AG20443 (cell line): ENCODE measurements at regions not wholly inside any gene's neighbourhood (a gene's known extent, or its start where the extent isn't known, plus 50 kb on each side); places are given as distances from the start of the nearest gene placed in this dataset.

ENCODE experiments used
- DNase-seq: peaks from one replicate; pipeline ENCODE4 v3.0.0; 2012; ENCODE audit warnings: low spot score, mixed read lengths

- no peak for DNase-seq
Measured at GRCh38 chr10:24120646-24121045, 88.3 kb upstream of the KIAA1217 start.

- no peak for DNase-seq
Measured at GRCh38 chr10:24127516-24127915, 81.4 kb upstream of the KIAA1217 start.

- no peak for DNase-seq
Measured at GRCh38 chr10:24128066-24128730, 80.7 kb upstream of the KIAA1217 start.

GRCh38 chr10:24132741-24133140 lies 76.2 kb upstream of the KIAA1217 start:
- peak; percentile 20 for DNase-seq

- DNase-seq: no peak
Measured at GRCh38 chr10:24133835-24134234, 75.1 kb upstream of the KIAA1217 start.

- DNase-seq: no peak
Measured at GRCh38 chr10:24136070-24136469, 72.9 kb upstream of the KIAA1217 start.

GRCh38 chr10:24147321-24147720 lies 61.6 kb upstream of the KIAA1217 start:
- DNase-seq: no peak

GRCh38 chr10:24149640-24150039 lies 59.3 kb upstream of the KIAA1217 start:
- no peak for DNase-seq

- DNase-seq: no peak
Measured at GRCh38 chr10:24150853-24151252, 58.1 kb upstream of the KIAA1217 start.

GRCh38 chr10:24152270-24152669 lies 56.7 kb upstream of the KIAA1217 start:
- no peak for DNase-seq

- DNase-seq: no peak
Measured at GRCh38 chr10:24153031-24153430, 55.9 kb upstream of the KIAA1217 start.

GRCh38 chr10:24153537-24153936 lies 55.4 kb upstream of the KIAA1217 start:
- no peak for DNase-seq

GRCh38 chr10:24156686-24157085 lies 52.3 kb upstream of the KIAA1217 start:
- no peak for DNase-seq

- DNase-seq: no peak
Measured at GRCh38 chr10:24157567-24157966, 51.4 kb upstream of the KIAA1217 start.
